ENCODE measurements at regions not wholly inside any gene's neighbourhood (a gene's known extent, or its start where the extent isn't known, plus 50 kb on each side); places are given as distances from the start of the nearest gene placed in this dataset.
"Not testable (repeated sequence)": the region's sequence is repeated elsewhere in the genome, so short reads cannot be mapped to it uniquely, and the experiment has no call there.

- DNase-seq = no peak
Observed at GRCh38 chr2:16357188-16357587, 308.4 kb downstream of the CYRIA start.

GRCh38 chr2:16351541-16351940, 314.1 kb downstream of the CYRIA start:
- DNase-seq = no peak

- DNase-seq = no peak
Observed at GRCh38 chr2:16351137-16351536, 314.5 kb downstream of the CYRIA start.

GRCh38 chr2:16350211-16350610, 315.4 kb downstream of the CYRIA start:
- no peak for DNase-seq

- DNase-seq = no peak
Observed at GRCh38 chr2:16349811-16350210, 315.8 kb downstream of the CYRIA start.

- DNase-seq = no peak
Observed at GRCh38 chr2:16348821-16349515, 316.7 kb downstream of the CYRIA start.

GRCh38 chr2:16346671-16347070, 319.0 kb downstream of the CYRIA start:
- no peak for DNase-seq

- DNase-seq = not testable (repeated sequence)
Observed at GRCh38 chr2:16345231-16345630, 320.4 kb downstream of the CYRIA start.

- DNase-seq = no peak
Observed at GRCh38 chr2:16339206-16339605, 326.4 kb downstream of the CYRIA start.

GRCh38 chr2:16338026-16338425, 327.6 kb downstream of the CYRIA start:
- DNase-seq = no peak

- no peak for DNase-seq
Observed at GRCh38 chr2:16336916-16337315, 328.7 kb downstream of the CYRIA start.

GRCh38 chr2:16336491-16336890, 329.1 kb downstream of the CYRIA start:
- no peak for DNase-seq

GRCh38 chr2:16335947-16336346, 329.7 kb downstream of the CYRIA start:
- DNase-seq = no peak

GRCh38 chr2:16335604-16335930, 330.1 kb downstream of the CYRIA start:
- DNase-seq = no peak

- no peak for DNase-seq
Observed at GRCh38 chr2:16334886-16335603, 330.6 kb downstream of the CYRIA start.

GRCh38 chr2:16334366-16334765, 331.3 kb downstream of the CYRIA start:
- DNase-seq = no peak

- no peak for DNase-seq
Observed at GRCh38 chr2:16333681-16334080, 332.0 kb downstream of the CYRIA start.

- no peak for DNase-seq
Observed at GRCh38 chr2:16332681-16333557, 332.7 kb downstream of the CYRIA start.

GRCh38 chr2:16331772-16332171, 333.9 kb downstream of the CYRIA start:
- DNase-seq = no peak

- DNase-seq = no peak
Observed at GRCh38 chr2:16330982-16331381, 334.7 kb downstream of the CYRIA start.

- DNase-seq = no peak
Observed at GRCh38 chr2:16330571-16330970, 335.1 kb downstream of the CYRIA start.

GRCh38 chr2:16330012-16330411, 335.6 kb downstream of the CYRIA start:
- no peak for DNase-seq

GRCh38 chr2:16329421-16329820, 336.2 kb downstream of the CYRIA start:
- no peak for DNase-seq

All from CD4-positive, alpha-beta T cell treated with Interferon gamma for 1 hour (primary cell).